ENCODE measurements at regions not wholly inside any gene's neighbourhood (a gene's known extent, or its start where the extent isn't known, plus 50 kb on each side); places are given as distances from the start of the nearest gene placed in this dataset.

DNA sequence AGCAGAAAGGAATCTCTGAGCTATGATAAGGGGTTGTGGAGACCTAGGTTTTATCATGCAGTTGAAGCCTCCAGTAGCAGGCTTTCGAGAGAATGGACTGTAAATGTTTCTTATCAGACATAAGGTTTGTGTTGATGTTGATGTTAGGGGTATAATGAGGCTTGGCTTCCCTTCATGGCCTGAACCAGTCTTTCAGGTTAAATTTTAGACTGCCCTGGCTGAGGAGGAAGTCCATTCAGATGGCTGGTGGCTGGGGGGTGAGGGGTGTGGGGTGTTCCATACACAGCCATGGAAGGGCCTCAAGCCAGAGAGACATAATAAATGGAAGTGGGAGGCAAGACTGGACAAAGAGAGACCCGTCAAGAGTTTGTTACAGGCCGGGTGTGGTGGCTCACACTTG lies 65.1 kb downstream of the IRF2BPL start:
- TF ChIP-seq CTCF (IDR thresholded peaks at IDR 0.05; ENCODE audit: unreplicated experiment in 3 of 3): no peak
- Mint-ChIP-seq H3K27me3 (ENCODE audit: low read depth) (peaks cover 5% of the 10 kb centered on the region), H3K9me3 (no peaks in the 10 kb centered on the region), H3K4me1 (peaks cover 64% of the 10 kb centered on the region), H3K4me3 (peak overlapping the region in 1 of 3 experiments; percentile 24), H3K36me3 (ENCODE audit: low read depth) (no peaks in the 10 kb centered on the region), H3K27ac (peak overlapping the region; percentile 93 to 98 (median 95))

- Mint-ChIP-seq H3K9me3 (no peaks in the 10 kb centered on the region), H3K4me1 (peaks cover 72% of the 10 kb centered on the region), H3K36me3 (ENCODE audit: low read depth) (no peaks in the 10 kb centered on the region), H3K4me3 (peak overlapping the region; percentile 74 to 81 (median 79)), H3K27ac (peak overlapping the region; percentile 93 to 98 (median 95)), H3K27me3 (ENCODE audit: low read depth) (peaks cover 5% of the 10 kb centered on the region)
- TF ChIP-seq CTCF (IDR thresholded peaks at IDR 0.05; ENCODE audit: unreplicated experiment in 3 of 3): no peak
Observed at GRCh38 chr14:76962303-76962660, 66.2 kb downstream of the IRF2BPL start.

GRCh38 chr14:76961631-76962302 lies 66.7 kb downstream of the IRF2BPL start:
- Mint-ChIP-seq H3K9me3 (no peaks in the 10 kb centered on the region), H3K27ac (peak overlapping the region; percentile 93 to 98 (median 95)), H3K4me1 (peaks cover 77% of the 10 kb centered on the region), H3K27me3 (ENCODE audit: low read depth) (peaks cover 5% of the 10 kb centered on the region), H3K36me3 (ENCODE audit: low read depth) (no peaks in the 10 kb centered on the region), H3K4me3 (peak overlapping the region; percentile 74 to 81 (median 79))
- TF ChIP-seq CTCF (IDR thresholded peaks at IDR 0.05; ENCODE audit: unreplicated experiment in 3 of 3): no peak

DNA sequence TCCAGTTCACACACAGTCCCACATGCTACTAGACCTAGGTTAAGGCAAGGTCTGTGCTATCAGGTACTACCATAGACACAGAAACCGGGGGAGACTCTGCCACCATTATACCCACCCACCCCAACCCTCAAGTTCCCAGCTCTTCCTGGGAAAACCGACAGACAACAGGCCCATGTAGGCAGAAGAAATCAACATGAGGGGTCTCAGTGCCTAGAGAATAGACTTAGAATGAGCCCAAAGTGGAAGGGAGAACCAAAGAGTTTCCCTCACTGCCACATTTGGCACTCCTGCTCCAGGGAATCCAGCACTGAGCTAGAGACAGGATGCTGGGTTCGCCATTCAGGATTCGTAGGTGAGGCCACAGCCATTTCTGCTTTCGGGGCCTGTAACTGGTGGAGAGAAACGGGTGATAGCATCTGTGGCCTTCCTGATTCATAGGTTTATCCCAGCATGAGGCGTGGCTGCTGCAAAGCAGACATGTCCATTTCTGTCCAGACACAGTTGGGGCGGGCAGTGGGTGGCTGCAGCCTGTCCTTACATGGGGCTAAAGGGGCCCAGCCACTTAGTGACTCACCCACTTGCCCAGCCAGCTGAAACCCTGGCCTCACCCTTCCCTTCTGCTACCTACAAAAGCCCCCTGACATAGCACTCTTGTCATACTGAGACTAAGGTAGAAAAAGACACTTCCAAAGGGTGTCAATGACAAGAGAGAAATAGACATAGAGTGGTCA lies 69.4 kb downstream of the IRF2BPL start:
- Mint-ChIP-seq H3K27ac (peak overlapping the region; percentile 95 to 99 (median 98)), H3K27me3 (ENCODE audit: low read depth) (peaks cover 10% of the 10 kb centered on the region), H3K9me3 (no peaks in the 10 kb centered on the region), H3K4me1 (peaks cover 82% of the 10 kb centered on the region), H3K36me3 (ENCODE audit: low read depth) (no peaks in the 10 kb centered on the region), H3K4me3 (peak overlapping the region in 2 of 3 experiments; percentile 10 to 41)
- TF ChIP-seq CTCF (IDR thresholded peaks at IDR 0.05; ENCODE audit: unreplicated experiment in 3 of 3): no peak

GRCh38 chr14:76958020-76958979 lies 70.2 kb downstream of the IRF2BPL start:
- no peaks in the 10 kb centered on the region for H3K9me3 Mint-ChIP-seq
- H3K4me1 Mint-ChIP-seq: peaks cover 73% of the 10 kb centered on the region
- H3K27me3 Mint-ChIP-seq (ENCODE audit: low read depth): peaks cover 10% of the 10 kb centered on the region
- peak overlapping the region; percentile 95 to 99 (median 98) for H3K27ac Mint-ChIP-seq
- H3K4me3 Mint-ChIP-seq: no peak overlapping the region
- no peaks in the 10 kb centered on the region for H3K36me3 Mint-ChIP-seq (ENCODE audit: low read depth)
- TF ChIP-seq CTCF (IDR thresholded peaks at IDR 0.05; ENCODE audit: unreplicated experiment in 3 of 3): no peak
